ENCODE measurements at regions not wholly inside any gene's neighbourhood (a gene's known extent, or its start where the extent isn't known, plus 50 kb on each side); places are given as distances from the start of the nearest gene placed in this dataset.

DNA sequence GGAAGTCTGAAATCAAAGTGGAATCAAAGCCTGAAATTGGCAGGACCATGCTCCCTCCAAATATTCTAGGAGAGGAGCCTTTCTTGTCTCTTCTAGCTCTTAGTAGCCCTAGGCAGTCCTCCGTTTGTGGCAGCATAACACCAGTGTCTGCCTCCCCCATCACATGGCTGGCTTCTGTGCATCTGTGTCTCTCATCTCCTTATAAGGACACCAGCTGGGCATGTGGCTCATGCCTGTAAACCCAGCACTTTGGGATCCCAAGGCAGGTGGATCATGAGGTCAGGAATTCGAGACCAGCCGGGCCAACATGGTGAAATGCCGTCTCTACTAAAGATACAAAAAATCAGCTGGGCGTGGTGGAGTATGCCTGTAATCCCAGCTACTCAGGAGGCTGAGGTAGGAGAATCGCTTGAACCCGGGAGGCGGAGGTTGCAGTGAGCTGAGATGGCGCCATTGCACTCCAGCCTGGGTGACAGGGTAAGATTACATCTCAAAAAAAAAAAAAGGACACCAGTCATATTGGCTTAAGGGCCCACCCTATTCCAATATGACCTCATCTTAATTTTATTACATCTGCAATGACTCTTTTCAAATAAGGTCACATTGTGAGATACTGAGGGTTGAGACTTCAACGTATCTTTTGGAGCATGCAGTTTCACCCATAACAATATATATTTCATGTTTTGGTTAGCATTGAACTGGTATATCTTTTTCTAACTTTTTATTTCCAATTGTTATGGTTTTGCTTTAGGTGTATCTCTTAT, 148.0 kb upstream of the TPM1 start:
- Histone ChIP-seq H3K27me3 (ENCODE audit: control insufficient read depth, insufficient read depth, low read length) (no peaks in the 10 kb centered on the region), H3K4me3 (ENCODE audit: low read depth, low read length) (no peak overlapping the region), H3K36me3 (ENCODE audit: control insufficient read depth, insufficient read depth, low read length) (no peaks in the 10 kb centered on the region)
- no peak for TF ChIP-seq CTCF (IDR thresholded peaks at IDR 0.05; ENCODE audit: insufficient read depth, low read length, poor library complexity, severe bottlenecking)
- no peak for DNase-seq (ENCODE audit: low read depth)

- no peak overlapping the region for H3K4me3 ChIP-seq (ENCODE audit: low read depth, low read length)
- H3K36me3 ChIP-seq (ENCODE audit: control insufficient read depth, insufficient read depth, low read length) = no peaks in the 10 kb centered on the region
- H3K27me3 ChIP-seq (ENCODE audit: control insufficient read depth, insufficient read depth, low read length) = no peaks in the 10 kb centered on the region
- no peak for TF ChIP-seq CTCF (IDR thresholded peaks at IDR 0.05; ENCODE audit: insufficient read depth, low read length, poor library complexity, severe bottlenecking)
- DNase-seq (ENCODE audit: low read depth) = peak; percentile 72
Measured at GRCh38 chr15:62895139-62895866, 147.2 kb upstream of the TPM1 start.

GRCh38 chr15:62895905-62896316, 146.6 kb upstream of the TPM1 start:
- no peaks in the 10 kb centered on the region for H3K36me3 ChIP-seq (ENCODE audit: control insufficient read depth, insufficient read depth, low read length)
- H3K27me3 ChIP-seq (ENCODE audit: control insufficient read depth, insufficient read depth, low read length) = no peaks in the 10 kb centered on the region
- no peak overlapping the region for H3K4me3 ChIP-seq (ENCODE audit: low read depth, low read length)
- DNase-seq (ENCODE audit: low read depth) = peak; percentile 96
- no peak for TF ChIP-seq CTCF (IDR thresholded peaks at IDR 0.05; ENCODE audit: insufficient read depth, low read length, poor library complexity, severe bottlenecking)

DNA sequence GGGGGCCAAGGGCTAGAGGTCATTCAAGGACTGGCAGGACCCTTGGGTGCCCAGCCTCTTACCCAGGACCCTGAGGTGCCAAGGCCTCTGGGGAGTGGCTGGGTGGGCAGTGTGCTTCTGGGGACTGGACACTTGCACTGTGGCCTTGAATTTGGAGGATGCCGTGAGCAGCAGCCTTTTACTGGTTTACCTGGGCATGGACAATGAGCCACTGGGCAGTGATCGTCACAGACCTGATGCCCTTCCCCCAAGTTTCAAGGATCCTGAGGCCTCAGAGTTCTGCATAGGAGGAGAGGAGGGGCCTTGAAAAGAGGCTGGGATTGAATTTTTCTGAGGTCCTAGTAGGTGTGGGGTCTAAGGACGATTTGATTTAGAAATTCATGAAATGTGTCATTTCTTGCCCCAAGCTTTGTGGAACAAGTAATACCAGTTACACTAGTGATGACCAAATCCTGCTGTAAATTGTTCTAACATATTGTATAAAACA, 146.1 kb upstream of the TPM1 start:
- DNase-seq (ENCODE audit: low read depth) = no peak
- H3K4me3 ChIP-seq (ENCODE audit: low read depth, low read length) = no peak overlapping the region
- no peak for TF ChIP-seq CTCF (IDR thresholded peaks at IDR 0.05; ENCODE audit: insufficient read depth, low read length, poor library complexity, severe bottlenecking)
- H3K36me3 ChIP-seq (ENCODE audit: control insufficient read depth, insufficient read depth, low read length) = no peaks in the 10 kb centered on the region
- no peaks in the 10 kb centered on the region for H3K27me3 ChIP-seq (ENCODE audit: control insufficient read depth, insufficient read depth, low read length)

GRCh38 chr15:62896969-62897486, 145.5 kb upstream of the TPM1 start:
- TF ChIP-seq CTCF (IDR thresholded peaks at IDR 0.05; ENCODE audit: insufficient read depth, low read length, poor library complexity, severe bottlenecking) = no peak
- Histone ChIP-seq H3K4me3 (ENCODE audit: low read depth, low read length) (no peak overlapping the region), H3K36me3 (ENCODE audit: control insufficient read depth, insufficient read depth, low read length) (no peaks in the 10 kb centered on the region), H3K27me3 (ENCODE audit: control insufficient read depth, insufficient read depth, low read length) (no peaks in the 10 kb centered on the region)
- peak; percentile 97 for DNase-seq (ENCODE audit: low read depth)

Measured in kidney epithelial cell (primary cell).